ENCODE measurements at regions not wholly inside any gene's neighbourhood (a gene's known extent, or its start where the extent isn't known, plus 50 kb on each side); places are given as distances from the start of the nearest gene placed in this dataset.

DNA sequence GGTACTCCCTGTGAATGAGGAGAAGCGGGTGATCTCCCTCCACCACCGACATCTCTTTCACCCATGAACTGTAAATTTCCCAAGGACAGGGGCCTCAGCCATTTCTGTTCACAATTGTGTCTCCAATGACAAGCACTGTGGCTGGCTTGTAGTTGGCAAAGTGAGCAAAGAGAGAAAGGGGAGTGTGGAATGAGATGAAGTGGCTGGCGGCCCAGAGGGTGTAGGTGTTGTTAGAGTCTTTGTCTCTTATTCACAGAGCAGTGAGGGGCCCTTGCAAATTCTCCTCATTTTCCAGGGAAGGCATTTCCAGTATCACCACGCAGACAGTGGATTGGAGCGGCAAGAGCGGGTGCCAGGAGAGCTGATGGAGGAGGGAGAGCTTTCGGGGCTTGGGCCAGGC lies 411.7 kb upstream of the EEF2KMT start:
- FAIRE-seq (no peak), DNase-seq (ENCODE audit: low read depth, low spot score) (no peak)
- H4K20me1 ChIP-seq (ENCODE audit: control insufficient read depth, extremely low read depth, insufficient read depth, low read length) = no peaks in the 10 kb centered on the region
- H3K4me3 ChIP-seq (ENCODE audit: control insufficient read depth in 2 of 3, extremely low read depth in 1 of 3, insufficient read depth in 2 of 3, low read depth in 1 of 3, low read length in 3 of 3) = no peak overlapping the region
- no peak overlapping the region for H3K9ac ChIP-seq (ENCODE audit: control insufficient read depth, extremely low read depth, insufficient read depth, low read length)
- H3K27ac ChIP-seq (ENCODE audit: control insufficient read depth, insufficient read depth, low read length) = no peak overlapping the region
- dilution Hi-C loops (cut with MboI; ENCODE audit: extremely low pct_ligation_motif_present, low sequenced_read_pairs) = no loop called here
- no peak overlapping the region for H3K4me2 ChIP-seq (ENCODE audit: control insufficient read depth, extremely low read depth, insufficient read depth, low read depth, low read length)
- TF ChIP-seq EZH2 (IDR thresholded peaks at IDR 0.05; ENCODE audit: low read length) = no peak
- TF ChIP-seq, protein P1, sequence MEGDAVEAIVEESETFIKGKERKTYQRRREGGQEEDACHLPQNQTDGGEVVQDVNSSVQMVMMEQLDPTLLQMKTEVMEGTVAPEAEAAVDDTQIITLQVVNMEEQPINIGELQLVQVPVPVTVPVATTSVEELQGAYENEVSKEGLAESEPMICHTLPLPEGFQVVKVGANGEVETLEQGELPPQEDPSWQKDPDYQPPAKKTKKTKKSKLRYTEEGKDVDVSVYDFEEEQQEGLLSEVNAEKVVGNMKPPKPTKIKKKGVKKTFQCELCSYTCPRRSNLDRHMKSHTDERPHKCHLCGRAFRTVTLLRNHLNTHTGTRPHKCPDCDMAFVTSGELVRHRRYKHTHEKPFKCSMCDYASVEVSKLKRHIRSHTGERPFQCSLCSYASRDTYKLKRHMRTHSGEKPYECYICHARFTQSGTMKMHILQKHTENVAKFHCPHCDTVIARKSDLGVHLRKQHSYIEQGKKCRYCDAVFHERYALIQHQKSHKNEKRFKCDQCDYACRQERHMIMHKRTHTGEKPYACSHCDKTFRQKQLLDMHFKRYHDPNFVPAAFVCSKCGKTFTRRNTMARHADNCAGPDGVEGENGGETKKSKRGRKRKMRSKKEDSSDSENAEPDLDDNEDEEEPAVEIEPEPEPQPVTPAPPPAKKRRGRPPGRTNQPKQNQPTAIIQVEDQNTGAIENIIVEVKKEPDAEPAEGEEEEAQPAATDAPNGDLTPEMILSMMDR (optimal IDR thresholded peaks at IDR 0.05 in 1 of 3, IDR thresholded peaks at IDR 0.05 in 1 of 3, conservative IDR thresholded peaks at IDR 0.05 in 1 of 3; ENCODE audit: extremely low read depth in 1 of 3, insufficient read depth in 2 of 3, low read length in 3 of 3) = no peak
- no peaks in the 10 kb centered on the region for H3K9me1 ChIP-seq (ENCODE audit: control insufficient read depth, extremely low read depth, insufficient read depth, low read length)
- H3K4me1 ChIP-seq (ENCODE audit: control insufficient read depth, extremely low read depth, insufficient read depth, low read length) = no peaks in the 10 kb centered on the region
- H3K9me3 ChIP-seq (ENCODE audit: control insufficient read depth, low read depth, low read length) = peaks cover 17% of the 10 kb centered on the region
- no peaks in the 10 kb centered on the region for H3K27me3 ChIP-seq (ENCODE audit: control insufficient read depth, extremely low read depth, insufficient read depth, low read length)
- H3K36me3 ChIP-seq (ENCODE audit: control insufficient read depth in 2 of 2, extremely low read depth in 1 of 2, insufficient read depth in 2 of 2, low read length in 2 of 2) = no peaks in the 10 kb centered on the region
- no peak overlapping the region for H2AFZ ChIP-seq (ENCODE audit: control insufficient read depth, low read length)
- no peaks in the 10 kb centered on the region for H3K79me2 ChIP-seq (ENCODE audit: control insufficient read depth, insufficient read depth, low read length)

DNA sequence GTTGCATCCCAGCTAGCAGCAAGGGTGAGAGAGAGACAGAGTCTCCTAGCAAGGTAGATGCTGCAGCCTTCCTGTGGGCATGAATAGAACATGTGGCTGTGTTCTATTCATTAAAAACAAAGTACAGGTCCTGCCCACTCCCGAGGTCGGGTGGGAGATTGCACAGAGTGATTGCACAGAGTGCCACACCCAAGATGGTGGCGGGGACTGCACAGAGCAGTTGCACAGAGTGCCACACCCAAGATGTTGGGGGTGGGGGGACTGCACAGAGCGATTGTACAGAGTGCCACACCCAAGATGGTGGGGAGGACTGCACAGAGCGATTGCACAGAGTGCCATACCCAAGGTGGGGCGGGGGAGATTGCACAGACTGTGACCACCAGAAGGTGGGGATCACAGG lies 410.8 kb upstream of the EEF2KMT start:
- Histone ChIP-seq H3K4me2 (ENCODE audit: control insufficient read depth, extremely low read depth, insufficient read depth, low read depth, low read length) (no peak overlapping the region), H2AFZ (ENCODE audit: control insufficient read depth, low read length) (no peak overlapping the region), H3K36me3 (ENCODE audit: control insufficient read depth in 2 of 2, extremely low read depth in 1 of 2, insufficient read depth in 2 of 2, low read length in 2 of 2) (no peaks in the 10 kb centered on the region), H3K79me2 (ENCODE audit: control insufficient read depth, insufficient read depth, low read length) (no peaks in the 10 kb centered on the region), H3K9ac (ENCODE audit: control insufficient read depth, extremely low read depth, insufficient read depth, low read length) (no peak overlapping the region), H3K27me3 (ENCODE audit: control insufficient read depth, extremely low read depth, insufficient read depth, low read length) (no peaks in the 10 kb centered on the region), H3K9me3 (ENCODE audit: control insufficient read depth, low read depth, low read length) (peaks cover 14% of the 10 kb centered on the region), H4K20me1 (ENCODE audit: control insufficient read depth, extremely low read depth, insufficient read depth, low read length) (no peaks in the 10 kb centered on the region), H3K4me3 (ENCODE audit: control insufficient read depth in 2 of 3, extremely low read depth in 1 of 3, insufficient read depth in 2 of 3, low read depth in 1 of 3, low read length in 3 of 3) (no peak overlapping the region), H3K9me1 (ENCODE audit: control insufficient read depth, extremely low read depth, insufficient read depth, low read length) (no peaks in the 10 kb centered on the region), H3K27ac (ENCODE audit: control insufficient read depth, insufficient read depth, low read length) (no peak overlapping the region), H3K4me1 (ENCODE audit: control insufficient read depth, extremely low read depth, insufficient read depth, low read length) (no peaks in the 10 kb centered on the region)
- dilution Hi-C loops (cut with MboI; ENCODE audit: extremely low pct_ligation_motif_present, low sequenced_read_pairs) = no loop called here
- DNase-seq (ENCODE audit: low read depth, low spot score) = no peak
- TF ChIP-seq, protein P1 (optimal IDR thresholded peaks at IDR 0.05 in 1 of 3, IDR thresholded peaks at IDR 0.05 in 1 of 3, conservative IDR thresholded peaks at IDR 0.05 in 1 of 3; ENCODE audit: extremely low read depth in 1 of 3, insufficient read depth in 2 of 3, low read length in 3 of 3) = no peak
- TF ChIP-seq EZH2 (IDR thresholded peaks at IDR 0.05; ENCODE audit: low read length) = no peak
- no peak for FAIRE-seq

Data from keratinocyte (primary cell).